Neural cell (in vitro differentiated cells): ENCODE measurements at regions not wholly inside any gene's neighbourhood (a gene's known extent, or its start where the extent isn't known, plus 50 kb on each side); places are given as distances from the start of the nearest gene placed in this dataset.

ENCODE experiments used
- H2AFZ ChIP-seq: fragments of 200-600, 300-800 bp; sonication (generic), shearing (Covaris generic); 2 replicates; pipeline ENCODE4 v1.6.0; 2014; ENCODE audit warnings: low read depth, mild to moderate bottlenecking, antibody characterized with exemption, low read length, moderate library complexity
- H3F3A ChIP-seq: fragments of 200-600 bp; shearing (Covaris generic); 2 replicates; pipeline ENCODE4 v1.6.1; 2016; ENCODE audit warnings: mild to moderate bottlenecking, moderate library complexity, mixed read lengths, antibody characterized with exemption, low read length; ENCODE audit not compliant: insufficient read depth, poor library complexity, severe bottlenecking
- H3K27ac ChIP-seq: fragments of 200-600, 300-800 bp; sonication (generic), shearing (Covaris generic); 2 replicates; pipeline ENCODE4 v1.5.1; 2014; ENCODE audit warnings: mild to moderate bottlenecking, low read length, moderate library complexity
- H3K27me3 ChIP-seq: fragments of 300-800, 200-600 bp; sonication (generic), shearing (Covaris generic); 2 replicates; pipeline ENCODE4 v1.6.0; 2014; ENCODE audit warnings: mild to moderate bottlenecking, low read depth, low read length, moderate library complexity; ENCODE audit not compliant: insufficient read depth
- H3K36me3 ChIP-seq: fragments of 300-800, 200-600 bp; sonication (generic), shearing (Covaris generic); 2 replicates; pipeline ENCODE4 v1.5.1; 2014; ENCODE audit warnings: mild to moderate bottlenecking, antibody characterized with exemption, low read length, moderate library complexity; ENCODE audit not compliant: insufficient read depth
- H3K4me2 ChIP-seq: fragments of 300-800, 200-600 bp; sonication (generic), shearing (Covaris generic); 2 replicates; pipeline ENCODE4 v1.6.0; 2014; ENCODE audit warnings: mild to moderate bottlenecking, low read length
- H3K4me3 ChIP-seq: fragments of 300-800, 200-600 bp; sonication (generic), shearing (Covaris generic); 2 replicates; pipeline ENCODE4 v1.5.1; 2014; ENCODE audit warnings: mild to moderate bottlenecking, low read length, moderate library complexity
- H3K79me2 ChIP-seq: fragments of 200-600 bp; shearing (Covaris generic); replicated peaks from 2 replicates; pipeline ENCODE4 v1.6.0; 2014; ENCODE audit warnings: mild to moderate bottlenecking, low read length, moderate library complexity; ENCODE audit not compliant: insufficient read depth
- H3K9ac ChIP-seq: fragments of 300-800, 200-600 bp; sonication (generic), shearing (Covaris generic); 2 replicates; pipeline ENCODE4 v1.6.1; 2016; ENCODE audit warnings: mild to moderate bottlenecking, low read length, mixed read lengths
- H3K9me2 ChIP-seq: fragments of 200-600 bp; shearing (Covaris generic); 2 replicates; pipeline ENCODE4 v1.6.1; 2016; ENCODE audit warnings: mild to moderate bottlenecking, low read length, mixed read lengths; ENCODE audit not compliant: insufficient read depth
- H3K9me3 ChIP-seq: fragments of 200-600, 300-800 bp; sonication (generic), shearing (Covaris generic); 2 replicates; pipeline ENCODE4 v1.6.1; 2016; ENCODE audit warnings: mild to moderate bottlenecking, mixed run types, low read length, moderate library complexity, mixed read lengths
- H4K20me1 ChIP-seq: fragments of 200-600 bp; shearing (Covaris generic); 2 replicates; pipeline ENCODE4 v1.6.1; 2016; ENCODE audit warnings: mild to moderate bottlenecking, mixed run types; ENCODE audit not compliant: insufficient read depth
- EP300 ChIP-seq: fragments of 450-650 bp; conservative IDR thresholded peaks from 2 replicates; pipeline ENCODE4 v1.6.1; 2014; ENCODE audit warnings: antibody characterized with exemption, mild to moderate bottlenecking, moderate library complexity; ENCODE audit not compliant: poor library complexity, severe bottlenecking
- EZH2 ChIP-seq: fragments of 200-600, 300-800 bp; shearing (Covaris generic), sonication (generic); IDR thresholded peaks from 2 replicates; pipeline ENCODE4 v1.6.1; 2014; ENCODE audit warnings: antibody characterized with exemption, low read length, borderline replicate concordance, mild to moderate bottlenecking; ENCODE audit not compliant: insufficient read depth, poor library complexity, severe bottlenecking
- MXI1 ChIP-seq: fragments of 450-650 bp; conservative IDR thresholded peaks from 2 replicates; pipeline ENCODE4 v1.6.1; 2014; ENCODE audit warnings: antibody characterized with exemption, mild to moderate bottlenecking; ENCODE audit not compliant: poor library complexity, severe bottlenecking
- POLR2AphosphoS5 ChIP-seq: IDR thresholded peaks from 2 replicates; pipeline ENCODE4 v1.6.1; 2012
- RAD21 ChIP-seq: fragments of 450-650 bp; conservative IDR thresholded peaks from 2 replicates; pipeline ENCODE4 v1.6.1; 2014; ENCODE audit warnings: antibody characterized with exemption, mild to moderate bottlenecking, moderate library complexity
- SMC3 ChIP-seq: fragments of 450-650 bp; conservative IDR thresholded peaks from 2 replicates; pipeline ENCODE4 v1.6.1; 2014; ENCODE audit warnings: antibody characterized with exemption, mild to moderate bottlenecking, moderate library complexity; ENCODE audit not compliant: poor library complexity
- TAF1 ChIP-seq: IDR thresholded peaks from 2 replicates; pipeline ENCODE4 v1.6.1; 2012; ENCODE audit warnings: low read depth
- TF ChIP-seq, protein P1 (sequence below): IDR thresholded peaks from 2 replicates; pipeline ENCODE4 v1.6.1; 2012; ENCODE audit warnings: borderline replicate concordance
- TF ChIP-seq, protein P2 (sequence below): fragments of 450-650 bp; IDR thresholded peaks from 2 replicates; pipeline ENCODE4 v1.5.1; 2014; ENCODE audit warnings: antibody characterized with exemption, mild to moderate bottlenecking, moderate library complexity; ENCODE audit not compliant: poor library complexity, severe bottlenecking

DNA sequence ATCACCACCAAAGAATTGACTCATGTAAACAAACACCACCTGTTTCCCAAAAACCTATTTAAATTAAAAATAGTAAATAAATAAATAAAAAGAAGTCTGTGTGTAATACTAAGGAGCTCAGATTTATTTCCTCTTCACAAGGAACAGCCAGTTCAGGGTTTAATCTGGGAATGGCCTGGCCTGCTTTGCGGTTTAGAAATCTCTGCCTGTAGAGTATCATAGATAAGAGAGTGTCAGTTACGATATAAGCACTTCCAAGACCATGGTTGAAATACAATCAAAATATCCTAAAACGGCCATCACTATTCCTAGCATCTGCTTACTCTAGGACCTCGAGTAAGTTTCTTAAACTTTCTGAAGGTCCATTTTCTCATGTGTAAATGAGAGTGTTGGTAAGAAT, 274.4 kb downstream of the PLPP3 start:
- Histone ChIP-seq H3F3A (no peaks in the 10 kb centered on the region), H4K20me1 (no peaks in the 10 kb centered on the region), H2AFZ (no peak overlapping the region), H3K27me3 (no peaks in the 10 kb centered on the region), H3K4me3 (no peak overlapping the region), H3K79me2 (no peaks in the 10 kb centered on the region), H3K9ac (no peak overlapping the region), H3K27ac (no peak overlapping the region), H3K36me3 (no peaks in the 10 kb centered on the region), H3K4me2 (no peak overlapping the region), H3K9me3 (no peaks in the 10 kb centered on the region), H3K9me2 (no peaks in the 10 kb centered on the region)
- TF ChIP-seq SMC3 (no peak), EZH2 (no peak), RAD21 (no peak), TAF1 (no peak), POLR2AphosphoS5 (no peak), EP300 (no peak)
- TF ChIP-seq, protein P1, sequence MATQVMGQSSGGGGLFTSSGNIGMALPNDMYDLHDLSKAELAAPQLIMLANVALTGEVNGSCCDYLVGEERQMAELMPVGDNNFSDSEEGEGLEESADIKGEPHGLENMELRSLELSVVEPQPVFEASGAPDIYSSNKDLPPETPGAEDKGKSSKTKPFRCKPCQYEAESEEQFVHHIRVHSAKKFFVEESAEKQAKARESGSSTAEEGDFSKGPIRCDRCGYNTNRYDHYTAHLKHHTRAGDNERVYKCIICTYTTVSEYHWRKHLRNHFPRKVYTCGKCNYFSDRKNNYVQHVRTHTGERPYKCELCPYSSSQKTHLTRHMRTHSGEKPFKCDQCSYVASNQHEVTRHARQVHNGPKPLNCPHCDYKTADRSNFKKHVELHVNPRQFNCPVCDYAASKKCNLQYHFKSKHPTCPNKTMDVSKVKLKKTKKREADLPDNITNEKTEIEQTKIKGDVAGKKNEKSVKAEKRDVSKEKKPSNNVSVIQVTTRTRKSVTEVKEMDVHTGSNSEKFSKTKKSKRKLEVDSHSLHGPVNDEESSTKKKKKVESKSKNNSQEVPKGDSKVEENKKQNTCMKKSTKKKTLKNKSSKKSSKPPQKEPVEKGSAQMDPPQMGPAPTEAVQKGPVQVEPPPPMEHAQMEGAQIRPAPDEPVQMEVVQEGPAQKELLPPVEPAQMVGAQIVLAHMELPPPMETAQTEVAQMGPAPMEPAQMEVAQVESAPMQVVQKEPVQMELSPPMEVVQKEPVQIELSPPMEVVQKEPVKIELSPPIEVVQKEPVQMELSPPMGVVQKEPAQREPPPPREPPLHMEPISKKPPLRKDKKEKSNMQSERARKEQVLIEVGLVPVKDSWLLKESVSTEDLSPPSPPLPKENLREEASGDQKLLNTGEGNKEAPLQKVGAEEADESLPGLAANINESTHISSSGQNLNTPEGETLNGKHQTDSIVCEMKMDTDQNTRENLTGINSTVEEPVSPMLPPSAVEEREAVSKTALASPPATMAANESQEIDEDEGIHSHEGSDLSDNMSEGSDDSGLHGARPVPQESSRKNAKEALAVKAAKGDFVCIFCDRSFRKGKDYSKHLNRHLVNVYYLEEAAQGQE: no peak

DNA sequence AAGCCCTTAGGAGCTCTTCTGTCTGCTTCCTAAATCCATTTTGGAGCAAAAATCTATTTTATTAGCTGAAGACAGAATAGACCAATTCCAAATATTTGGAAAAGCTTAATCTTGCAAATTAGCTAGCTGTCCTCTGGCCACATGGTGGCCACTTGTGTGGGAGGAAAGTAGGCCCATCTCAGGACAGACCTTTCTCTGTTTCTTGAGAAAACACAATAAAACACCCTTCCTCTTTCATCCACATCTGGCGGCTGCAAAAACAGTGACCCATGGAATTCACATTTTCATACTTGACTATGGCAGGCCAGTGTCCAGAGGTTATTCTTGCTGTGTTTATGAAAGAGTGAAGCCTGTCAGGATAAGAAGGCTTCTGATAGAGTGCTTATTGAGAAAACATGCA, 275.6 kb downstream of the PLPP3 start:
- no peaks in the 10 kb centered on the region for H3K27me3 ChIP-seq
- H3K4me3 ChIP-seq: no peak overlapping the region
- no peak overlapping the region for H2AFZ ChIP-seq
- no peaks in the 10 kb centered on the region for H3K79me2 ChIP-seq
- TF ChIP-seq TAF1 (no peak), RAD21 (no peak), POLR2AphosphoS5 (no peak), EP300 (no peak), MXI1 (no peak), EZH2 (no peak), SMC3 (no peak)
- TF ChIP-seq, protein P2, sequence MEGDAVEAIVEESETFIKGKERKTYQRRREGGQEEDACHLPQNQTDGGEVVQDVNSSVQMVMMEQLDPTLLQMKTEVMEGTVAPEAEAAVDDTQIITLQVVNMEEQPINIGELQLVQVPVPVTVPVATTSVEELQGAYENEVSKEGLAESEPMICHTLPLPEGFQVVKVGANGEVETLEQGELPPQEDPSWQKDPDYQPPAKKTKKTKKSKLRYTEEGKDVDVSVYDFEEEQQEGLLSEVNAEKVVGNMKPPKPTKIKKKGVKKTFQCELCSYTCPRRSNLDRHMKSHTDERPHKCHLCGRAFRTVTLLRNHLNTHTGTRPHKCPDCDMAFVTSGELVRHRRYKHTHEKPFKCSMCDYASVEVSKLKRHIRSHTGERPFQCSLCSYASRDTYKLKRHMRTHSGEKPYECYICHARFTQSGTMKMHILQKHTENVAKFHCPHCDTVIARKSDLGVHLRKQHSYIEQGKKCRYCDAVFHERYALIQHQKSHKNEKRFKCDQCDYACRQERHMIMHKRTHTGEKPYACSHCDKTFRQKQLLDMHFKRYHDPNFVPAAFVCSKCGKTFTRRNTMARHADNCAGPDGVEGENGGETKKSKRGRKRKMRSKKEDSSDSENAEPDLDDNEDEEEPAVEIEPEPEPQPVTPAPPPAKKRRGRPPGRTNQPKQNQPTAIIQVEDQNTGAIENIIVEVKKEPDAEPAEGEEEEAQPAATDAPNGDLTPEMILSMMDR: no peak
- TF ChIP-seq, protein P1: no peak
- H3K9ac ChIP-seq: no peak overlapping the region
- no peaks in the 10 kb centered on the region for H3K9me2 ChIP-seq
- H4K20me1 ChIP-seq: no peaks in the 10 kb centered on the region
- no peaks in the 10 kb centered on the region for H3F3A ChIP-seq
- no peaks in the 10 kb centered on the region for H3K36me3 ChIP-seq
- no peaks in the 10 kb centered on the region for H3K9me3 ChIP-seq
- H3K4me2 ChIP-seq: no peak overlapping the region
- H3K27ac ChIP-seq: no peak overlapping the region
